Fibroblast of skin of back (primary cell): ENCODE measurements at regions not wholly inside any gene's neighbourhood (a gene's known extent, or its start where the extent isn't known, plus 50 kb on each side); places are given as distances from the start of the nearest gene placed in this dataset.

Experiments
- DNase-seq: peaks from one replicate; pipeline ENCODE4 v3.0.0-alpha.2; 2013

DNA sequence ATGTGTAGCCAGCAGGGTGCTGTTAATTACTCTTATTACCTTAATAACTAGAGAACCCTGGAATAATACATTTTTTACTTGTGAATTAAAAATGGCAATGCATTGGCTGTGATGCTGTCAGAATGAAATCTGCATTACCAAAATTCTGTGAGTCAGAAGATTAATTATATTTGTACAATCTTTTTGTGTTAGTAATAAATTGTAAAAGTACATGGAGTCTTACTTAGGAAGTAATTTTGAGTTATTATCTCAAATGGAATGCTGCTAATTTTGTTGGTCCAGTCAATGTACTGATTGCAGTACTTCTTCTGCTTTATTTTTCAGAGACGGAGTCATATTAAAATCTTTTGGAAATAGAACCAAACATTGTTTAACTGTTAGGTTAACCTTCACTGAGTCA is 152.0 kb upstream of the SLC10A2 start:
- no peak for DNase-seq

DNA sequence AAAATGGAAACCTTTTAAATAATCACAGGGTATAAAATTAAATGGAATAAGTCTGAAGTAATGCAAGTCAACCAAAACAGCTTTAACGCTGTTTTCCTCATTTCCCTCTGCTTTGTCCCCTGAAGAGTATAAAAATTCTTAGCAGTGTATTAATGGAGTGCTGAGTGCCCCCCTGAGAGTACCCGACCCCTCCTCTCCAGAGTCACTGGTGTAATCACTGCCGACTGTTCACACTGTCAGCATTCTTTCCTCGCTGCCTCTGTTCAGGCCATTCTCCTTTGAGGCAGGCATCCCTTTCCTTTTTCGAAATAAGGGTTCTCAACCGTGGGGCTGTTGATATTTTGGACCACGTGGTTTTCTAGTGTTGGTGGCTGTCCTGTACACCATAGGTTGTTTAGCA is 146.9 kb upstream of the SLC10A2 start:
- no peak for DNase-seq

DNA sequence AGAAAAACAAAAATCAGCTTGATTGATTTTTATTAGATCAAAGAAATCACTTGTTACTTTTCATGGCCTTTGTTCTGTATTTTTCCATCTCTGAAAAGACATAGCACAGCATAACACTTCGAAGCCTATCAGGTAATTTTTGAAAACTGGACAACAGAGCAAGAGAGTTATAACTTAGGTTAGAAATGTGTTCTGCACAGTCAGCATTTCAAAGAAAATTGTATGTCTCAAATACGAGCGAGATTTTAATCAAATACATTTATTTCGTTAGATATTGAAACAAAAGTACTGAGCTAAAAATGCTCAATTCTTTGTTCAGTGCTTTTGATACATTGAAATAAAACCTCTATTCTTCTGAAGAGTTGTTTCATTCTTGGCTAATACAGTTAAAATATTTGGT is 144.1 kb upstream of the SLC10A2 start:
- no peak for DNase-seq

DNA sequence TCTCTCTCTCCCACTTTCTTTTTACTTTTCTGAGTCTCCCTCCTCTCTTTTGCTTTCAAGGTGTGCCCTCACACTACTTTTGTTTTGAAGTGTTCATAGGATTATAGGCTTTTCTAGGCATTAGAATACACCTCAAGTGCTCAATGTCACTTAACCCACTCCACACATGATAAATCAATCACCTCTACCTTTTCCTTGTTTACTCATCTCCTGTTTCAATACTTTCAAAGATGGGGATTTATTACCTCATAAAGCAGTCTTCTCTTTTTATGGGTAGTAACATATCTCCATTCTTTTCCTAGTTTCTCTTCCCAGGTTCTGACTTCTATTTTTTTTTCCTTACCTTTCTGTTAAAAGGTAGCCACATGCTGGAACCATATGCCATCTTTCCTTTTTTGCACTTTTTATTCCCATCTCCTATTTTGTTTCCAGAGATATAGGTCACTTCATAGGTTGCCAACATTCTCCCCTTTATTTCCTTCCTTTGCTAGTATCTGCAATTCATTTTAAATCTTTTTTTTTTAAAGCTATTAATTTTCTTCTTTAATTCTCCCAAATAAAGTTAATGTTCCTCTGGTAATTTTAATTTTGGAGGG is 137.6 kb upstream of the SLC10A2 start:
- DNase-seq, result no peak

DNA sequence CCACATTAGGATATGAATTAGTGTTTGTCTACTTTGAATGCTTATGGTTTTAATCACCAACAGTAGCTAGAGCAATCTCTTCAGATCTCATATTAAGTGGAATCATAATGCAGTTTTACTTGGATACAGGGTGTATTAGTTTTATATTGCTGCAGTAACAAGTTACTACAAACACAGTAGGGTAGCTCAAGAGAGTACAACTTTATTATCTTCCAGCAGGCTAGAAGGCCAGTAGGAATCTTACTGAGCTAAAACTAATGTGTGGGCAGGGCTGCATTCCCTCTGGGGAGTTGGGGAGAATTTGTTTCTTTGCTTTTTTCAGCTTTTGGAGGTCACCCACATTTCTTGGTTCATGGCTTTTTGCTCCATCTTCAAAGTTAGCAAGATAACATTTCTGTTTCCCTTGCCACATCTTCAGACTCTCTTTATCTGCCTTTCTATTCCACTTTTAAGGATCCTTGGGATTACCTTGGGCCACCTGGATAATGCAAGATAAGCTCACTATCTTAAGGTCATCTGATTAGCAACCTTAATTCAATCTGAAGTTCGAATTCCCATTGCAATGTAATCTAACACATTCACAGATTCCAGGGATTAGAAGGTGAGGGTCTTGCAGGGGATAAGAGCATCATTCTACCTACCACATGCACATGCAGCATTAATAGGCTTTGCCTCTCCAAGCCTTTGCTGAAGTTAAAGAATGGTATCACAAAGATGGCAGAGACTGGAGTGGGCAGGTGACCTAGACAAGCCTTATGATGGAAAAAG is 134.1 kb upstream of the SLC10A2 start:
- DNase-seq, result no peak

DNA sequence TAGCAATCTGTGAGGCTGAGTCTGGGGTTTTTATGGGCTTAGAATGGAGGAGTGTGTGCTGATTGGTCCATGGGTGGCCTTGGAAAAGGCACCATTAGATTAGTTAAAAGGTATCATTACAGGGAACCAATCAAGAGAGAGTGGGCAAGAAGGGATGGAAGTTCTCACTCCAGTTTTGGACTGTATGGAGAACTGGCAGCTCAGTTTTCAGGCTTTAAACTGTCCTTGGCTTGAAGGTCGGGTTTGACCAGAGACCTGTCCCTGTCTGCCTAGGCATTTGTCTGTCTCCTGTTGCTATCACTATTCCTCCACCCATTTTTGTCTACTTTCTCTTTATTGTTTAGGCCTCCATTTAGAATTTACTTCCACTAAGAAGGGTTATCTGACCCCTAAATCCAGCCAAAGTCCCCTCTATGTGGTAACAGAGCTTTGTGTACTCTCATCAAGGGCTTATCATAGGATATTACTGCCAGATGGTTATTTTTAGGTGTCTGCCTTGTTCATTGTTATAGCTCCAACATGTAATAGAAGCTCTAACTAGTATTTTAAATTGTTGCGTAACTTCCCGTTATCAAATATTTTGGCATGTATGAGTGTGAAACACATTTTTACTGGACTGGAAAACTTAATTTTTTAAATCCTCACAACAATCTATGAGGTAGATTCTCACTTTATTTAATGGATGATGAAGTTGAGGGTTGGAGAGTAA is 133.3 kb upstream of the SLC10A2 start:
- DNase-seq, result no peak

DNA sequence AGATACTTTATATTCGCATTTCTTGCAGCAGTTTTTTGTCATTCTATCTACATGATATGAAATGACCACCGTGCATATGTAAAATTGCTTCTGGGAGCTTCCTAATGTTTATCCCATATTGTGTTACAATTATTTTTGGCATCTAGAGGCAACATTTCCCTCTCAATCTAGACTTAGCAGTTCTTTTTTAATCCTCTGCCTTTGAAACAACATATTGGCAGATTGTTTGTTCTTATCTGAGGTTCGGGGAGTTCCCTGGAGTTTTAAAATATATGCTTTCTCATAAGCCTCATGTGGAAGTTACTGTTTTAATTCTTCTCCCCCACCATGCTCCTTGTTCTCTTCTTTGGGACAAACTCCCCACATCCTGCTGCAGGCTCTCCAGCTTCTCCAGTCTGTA is 130.1 kb upstream of the SLC10A2 start:
- DNase-seq, result no peak

DNA sequence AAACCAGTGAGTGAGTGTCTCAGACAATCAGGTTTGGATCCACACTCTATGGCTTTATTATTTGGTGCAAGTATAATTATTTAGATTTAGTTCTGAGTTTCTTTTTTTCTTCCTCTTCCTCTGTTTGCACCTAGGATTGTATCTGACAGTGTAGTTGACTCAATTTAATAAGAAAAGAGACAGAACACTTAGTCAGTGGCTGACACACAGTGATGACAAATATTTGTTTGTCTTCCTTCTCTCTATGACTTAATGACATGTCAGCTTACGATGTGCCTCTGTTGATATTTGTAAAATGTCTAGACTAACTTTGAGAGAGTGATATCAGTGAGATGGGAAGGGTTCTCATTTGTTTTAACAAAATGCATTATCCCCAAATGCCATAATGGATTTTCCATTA is 129.5 kb upstream of the SLC10A2 start:
- DNase-seq, result no peak

DNA sequence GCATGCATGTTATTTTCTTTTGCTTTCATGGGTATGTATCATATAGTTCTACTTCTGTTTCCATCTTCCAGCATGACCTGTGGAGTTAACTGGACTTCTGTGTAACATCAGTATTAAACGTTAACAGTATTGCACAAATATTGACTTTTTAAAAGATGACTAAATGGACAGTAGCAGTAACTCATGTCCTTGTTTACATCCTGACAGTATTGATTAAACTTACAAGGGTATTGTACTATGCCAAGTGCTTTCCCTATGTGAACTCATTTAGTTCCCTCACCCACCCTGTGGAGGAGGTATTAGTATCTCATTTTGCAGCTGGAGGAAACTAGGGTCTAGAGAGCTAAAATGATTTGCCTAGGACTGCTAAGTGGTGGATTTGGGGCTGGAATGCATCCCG is 128.7 kb upstream of the SLC10A2 start:
- no peak for DNase-seq

DNA sequence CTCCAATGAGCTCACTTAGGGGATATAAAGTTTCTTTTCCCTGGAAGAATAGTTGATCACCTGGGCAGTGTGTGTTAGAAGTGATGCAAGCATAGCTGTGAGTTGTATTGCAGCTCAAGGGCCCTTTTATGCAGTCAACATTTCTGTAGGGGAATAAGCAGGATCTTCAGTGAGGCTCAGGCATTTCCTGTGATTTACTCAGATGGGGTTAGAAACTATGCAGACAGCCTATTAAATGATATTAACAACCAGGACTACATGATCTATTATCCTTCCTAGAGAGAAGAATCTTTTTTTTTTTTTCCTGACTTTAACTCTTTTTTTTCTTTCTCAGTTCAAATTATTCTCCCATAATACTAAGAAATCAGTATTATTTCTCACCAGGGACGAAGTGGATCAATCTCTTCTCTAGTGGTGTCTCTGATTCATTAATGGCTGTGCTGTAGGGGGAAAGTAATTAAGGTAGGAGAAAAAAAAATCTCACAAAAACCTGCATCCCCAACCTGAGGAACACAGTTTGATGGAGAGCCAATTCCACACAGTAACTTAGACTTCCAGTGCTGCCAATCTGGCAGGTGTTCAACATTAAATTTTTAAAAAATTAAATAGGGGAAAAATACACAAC is 126.4 kb upstream of the SLC10A2 start:
- peak; percentile 5 for DNase-seq

DNA sequence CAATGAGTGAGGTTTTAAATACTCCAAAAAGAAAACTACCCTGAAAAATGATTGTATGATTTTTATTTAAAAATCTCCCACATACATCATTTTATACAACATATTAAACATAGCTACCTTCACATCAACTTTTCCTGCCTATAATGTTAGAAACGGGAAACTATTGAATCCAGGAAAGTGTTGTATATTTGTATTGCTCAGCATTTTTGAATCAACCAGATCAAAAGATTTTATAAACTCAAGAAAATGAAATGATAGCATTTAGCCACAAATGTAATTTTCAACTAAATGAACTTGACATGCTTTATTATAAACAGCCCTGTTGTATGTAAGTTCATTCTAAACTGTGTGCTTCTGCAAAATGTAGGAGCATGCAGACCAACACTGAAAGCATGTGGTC is 124.6 kb upstream of the SLC10A2 start:
- DNase-seq, result no peak

DNA sequence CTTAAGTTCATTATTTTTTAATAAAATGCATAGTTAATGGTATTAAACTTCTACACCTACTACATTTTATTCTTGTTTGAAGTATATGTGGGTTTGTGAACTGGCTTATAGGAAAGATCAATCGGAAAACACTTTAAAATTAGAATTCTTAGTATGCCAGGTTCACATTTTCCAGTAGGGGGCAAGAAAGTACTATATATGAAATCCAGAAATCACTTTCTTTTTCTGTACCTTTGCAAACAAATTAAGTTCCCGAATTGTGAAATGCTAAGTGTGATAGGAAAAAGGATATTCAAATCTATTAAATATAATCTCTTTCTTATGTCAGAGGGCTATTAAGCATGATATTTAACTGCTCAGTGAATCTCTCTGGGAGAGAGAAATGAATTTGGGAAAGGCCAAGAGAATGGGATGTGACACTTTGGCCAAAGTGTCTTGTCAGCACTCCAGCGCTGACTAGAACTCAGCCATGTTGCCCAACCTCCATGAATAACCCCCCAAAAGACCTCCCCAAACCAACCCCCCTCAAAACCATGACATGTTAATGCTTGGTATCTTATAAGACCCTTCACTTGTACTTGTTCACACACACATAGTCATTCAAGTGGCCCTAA is 122.6 kb upstream of the SLC10A2 start:
- peak; percentile 27 for DNase-seq

DNA sequence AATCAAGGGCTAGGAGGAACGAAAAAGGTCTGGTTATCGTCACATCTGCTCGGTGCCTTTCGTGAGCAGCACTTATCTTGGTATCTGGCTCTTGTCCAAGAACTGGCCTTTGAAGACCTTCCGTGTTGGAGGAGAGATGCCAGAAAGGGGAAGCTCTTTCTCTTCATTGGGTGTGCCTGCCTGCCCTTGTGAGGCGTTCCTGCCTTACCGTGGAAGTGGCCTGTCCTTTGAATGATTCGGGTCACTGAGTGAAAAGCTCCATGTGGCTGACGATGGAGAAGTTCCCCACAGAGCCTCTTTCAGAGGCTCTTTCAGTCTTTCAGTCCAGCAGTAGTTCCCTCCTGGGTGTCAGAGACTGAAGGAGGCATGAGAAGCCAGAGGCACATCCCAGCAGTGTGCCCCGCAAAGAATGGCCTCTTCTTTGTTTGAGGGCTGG is 121.5 kb upstream of the SLC10A2 start:
- DNase-seq, result no peak

DNA sequence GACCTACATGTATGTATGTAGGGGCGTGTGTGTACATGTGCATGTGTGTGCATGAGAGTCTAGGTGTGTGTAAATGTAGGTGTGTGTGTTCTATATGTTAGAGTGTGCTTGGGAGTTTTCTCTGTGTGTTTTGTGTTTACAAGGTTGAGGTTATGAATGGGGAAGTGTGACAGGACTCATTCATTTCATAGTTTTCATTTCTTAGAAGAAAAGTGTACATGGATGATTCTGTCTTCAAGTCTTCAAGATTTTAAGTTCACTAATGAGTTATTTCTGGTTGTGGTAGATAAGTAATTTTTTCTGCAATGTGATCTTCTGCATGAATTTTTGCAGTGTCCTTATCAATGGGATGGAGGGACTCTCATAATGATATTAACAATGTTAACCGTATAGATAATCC is 118.2 kb upstream of the SLC10A2 start:
- DNase-seq, result no peak

DNA sequence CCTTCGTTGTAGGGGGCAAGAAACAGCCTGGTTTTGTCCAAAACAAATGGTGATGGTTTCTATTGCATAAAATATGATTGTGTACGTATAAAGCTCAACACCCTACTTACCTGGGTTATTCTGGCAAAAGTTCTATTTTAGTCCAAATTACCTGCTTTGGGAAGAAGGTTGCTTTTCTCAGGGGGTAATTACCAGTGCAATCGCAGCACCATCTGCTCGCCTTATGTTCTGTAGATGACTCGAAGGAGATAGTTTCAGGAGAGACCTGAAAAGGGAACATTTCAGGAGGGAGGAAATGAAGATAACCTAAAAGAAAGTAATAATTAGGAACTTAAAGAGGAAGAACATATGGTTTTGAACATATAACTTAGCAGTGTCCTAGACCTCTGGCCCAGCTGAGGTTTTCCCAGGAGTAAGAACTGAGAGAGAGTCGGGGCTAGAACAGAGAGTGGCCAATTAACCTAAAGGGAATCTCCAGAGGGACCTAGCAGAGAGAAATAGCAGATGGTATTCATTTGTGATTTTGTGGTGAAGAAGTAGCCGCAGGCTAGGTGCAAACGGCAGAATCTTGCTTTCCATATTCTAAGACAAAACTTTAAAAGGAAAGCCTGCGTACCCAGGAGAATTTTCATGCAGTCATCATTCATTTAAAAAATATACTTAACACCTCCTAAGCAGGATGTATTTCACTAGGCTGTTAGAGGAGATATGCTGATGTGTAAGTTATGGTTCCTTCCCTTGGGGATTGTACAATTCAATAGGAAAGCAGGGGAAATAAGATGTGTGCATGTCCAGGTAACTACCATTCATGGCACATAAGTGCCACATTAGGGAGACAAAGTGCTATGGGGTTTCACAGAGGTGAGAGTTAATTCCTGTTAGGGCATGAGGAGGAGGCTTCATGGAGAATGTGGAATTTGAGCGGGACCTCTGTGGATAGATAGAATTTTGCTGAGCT is 113.0 kb upstream of the SLC10A2 start:
- DNase-seq, result no peak

DNA sequence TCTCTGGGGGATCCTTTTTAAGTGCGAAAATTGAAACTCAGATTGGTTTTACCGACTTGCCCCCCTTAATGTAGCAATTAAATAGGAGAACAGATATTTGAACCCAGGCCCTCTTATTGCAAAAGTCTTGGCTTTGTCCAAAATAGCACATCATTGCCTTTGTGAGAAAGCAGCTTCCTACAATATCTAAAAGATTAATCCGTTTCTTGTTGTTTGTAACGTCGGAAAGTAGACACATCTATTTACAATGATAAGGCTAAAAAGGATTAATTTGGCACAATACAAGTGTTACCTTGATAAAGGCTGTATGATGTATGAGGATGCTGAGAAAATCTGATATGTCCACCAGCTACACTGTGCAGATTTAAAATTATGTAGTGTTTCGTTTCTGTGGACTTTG is 108.7 kb upstream of the SLC10A2 start:
- DNase-seq, result no peak

DNA sequence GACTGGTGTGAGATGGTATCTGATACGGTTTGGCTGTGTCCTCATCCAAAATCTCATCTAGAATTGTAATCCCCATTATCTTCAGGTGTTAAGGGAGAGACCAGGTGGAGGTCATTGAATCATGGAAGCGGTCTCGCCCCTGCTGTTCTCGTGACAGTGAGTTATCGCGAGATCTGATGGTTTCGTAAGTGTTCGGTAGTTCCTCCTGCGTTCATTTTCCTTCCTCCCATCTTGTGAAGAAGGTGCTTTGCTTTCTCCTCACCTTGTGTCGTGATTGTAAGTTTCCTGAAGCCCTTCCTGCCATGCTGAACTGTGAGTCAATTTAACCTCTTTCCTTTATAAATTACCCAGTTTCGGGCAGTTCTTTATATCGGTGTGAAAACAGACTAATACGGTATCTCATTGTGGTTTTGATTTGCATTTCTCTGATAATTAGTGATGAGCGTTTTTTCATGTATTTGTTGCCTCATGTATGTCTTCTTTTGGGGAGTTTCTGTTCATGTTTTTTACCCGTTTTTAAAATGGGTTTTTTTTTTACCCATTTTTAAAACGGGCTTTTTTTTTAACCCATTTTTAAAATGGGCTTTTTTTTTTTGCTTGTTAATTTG is 102.8 kb upstream of the SLC10A2 start:
- no peak for DNase-seq

DNA sequence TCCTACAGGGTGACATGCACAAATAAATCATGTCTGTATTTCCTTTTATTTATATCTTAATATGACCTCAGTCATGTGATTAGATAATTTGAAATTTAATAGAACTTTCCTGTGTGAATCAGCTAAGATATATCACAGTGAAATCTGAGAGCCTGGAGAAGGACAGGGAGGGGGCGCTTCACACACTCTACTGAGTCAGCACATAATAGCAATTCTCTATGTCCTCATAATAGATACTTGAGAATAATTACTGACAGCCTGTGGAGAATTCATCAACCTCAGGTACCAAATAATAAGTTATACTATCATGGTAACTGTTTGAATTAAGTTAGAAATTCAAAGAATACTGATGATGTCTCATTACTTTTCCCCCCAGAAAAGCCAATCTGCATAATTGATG is 98.0 kb upstream of the SLC10A2 start:
- no peak for DNase-seq

DNA sequence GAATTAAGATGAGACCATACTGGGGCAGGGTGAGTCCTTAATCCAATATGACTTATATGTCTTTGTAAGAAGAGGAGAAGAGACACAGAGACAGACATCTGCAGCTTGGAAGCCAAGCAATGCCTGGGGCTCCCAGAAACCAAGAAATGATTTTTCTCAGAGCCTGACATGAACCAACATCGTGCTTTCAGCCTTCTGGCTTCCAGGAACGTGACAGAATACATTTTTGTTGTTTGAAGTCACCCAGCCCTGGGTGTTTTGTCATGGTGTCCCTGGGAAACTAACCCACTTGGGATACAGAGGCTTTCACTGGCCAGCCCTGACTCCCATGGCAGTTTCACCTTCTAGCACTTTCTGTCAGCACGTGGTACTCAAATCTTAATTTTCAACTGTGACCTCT is 95.3 kb upstream of the SLC10A2 start:
- DNase-seq, result peak; percentile 1

DNA sequence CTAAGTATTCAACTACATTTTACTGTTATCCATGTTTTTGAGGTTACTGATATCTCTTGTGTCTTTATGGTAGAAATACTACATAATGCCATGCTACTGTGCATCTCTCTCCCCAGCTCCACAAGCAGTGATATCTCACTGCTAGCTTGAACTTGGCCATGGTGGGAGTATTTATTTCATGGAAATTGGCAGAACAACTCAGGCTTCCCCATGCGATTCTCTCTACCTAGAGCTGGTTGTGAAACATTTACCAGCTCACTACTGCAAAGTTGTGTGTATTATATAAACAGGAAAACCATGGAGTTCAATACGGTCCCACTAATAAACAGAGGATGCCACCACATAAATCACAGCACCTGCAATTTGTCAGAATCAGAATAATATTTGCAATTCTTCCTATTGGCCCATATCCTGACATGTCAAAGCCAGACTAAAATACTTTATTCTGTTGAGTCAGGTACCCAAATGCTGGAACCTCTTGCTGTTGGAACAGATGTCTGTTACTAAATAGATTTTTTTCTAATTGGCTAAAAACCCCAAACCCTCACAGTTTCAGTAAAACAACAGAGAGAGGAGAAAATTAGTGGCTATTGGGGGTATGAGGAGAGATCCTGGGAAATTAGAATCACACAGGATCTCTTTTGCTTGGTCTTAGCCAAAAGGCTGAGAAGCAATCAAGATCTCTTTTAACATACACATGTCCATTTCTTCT is 91.4 kb upstream of the SLC10A2 start:
- no peak for DNase-seq

DNA sequence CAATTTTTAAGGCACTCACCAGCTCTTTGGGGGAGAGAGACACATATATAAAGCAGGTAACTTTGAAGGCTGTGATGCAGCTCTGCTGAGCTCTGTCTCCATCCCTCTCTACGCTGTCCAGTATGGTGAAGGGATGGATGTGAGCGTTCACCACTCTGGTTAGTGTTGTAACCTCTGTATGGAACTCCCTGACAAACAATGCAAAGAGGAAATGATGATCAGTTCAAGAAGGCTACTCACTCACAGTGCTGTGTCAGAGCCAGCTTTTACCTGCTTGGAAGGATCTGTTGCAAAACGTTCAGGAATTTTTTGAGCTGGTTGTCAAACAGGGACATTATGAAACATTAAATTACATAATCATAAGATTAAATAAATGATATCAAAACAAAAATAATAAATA is 90.8 kb upstream of the SLC10A2 start:
- no peak for DNase-seq
